ENCODE measurements at regions not wholly inside any gene's neighbourhood (a gene's known extent, or its start where the extent isn't known, plus 50 kb on each side); places are given as distances from the start of the nearest gene placed in this dataset.

- H3K36me3 ChIP-seq (ENCODE audit: control insufficient read depth, insufficient read depth, low read length) = no peaks in the 10 kb centered on the region
- no peak for TF ChIP-seq CTCF (IDR thresholded peaks at IDR 0.05; ENCODE audit: insufficient read depth, low read length, poor library complexity, severe bottlenecking)
Observed at GRCh38 chr2:228697456-228697855, 516.0 kb upstream of the SPHKAP start.

GRCh38 chr2:228690681-228691080 lies 509.2 kb upstream of the SPHKAP start:
- no peak for TF ChIP-seq CTCF (IDR thresholded peaks at IDR 0.05; ENCODE audit: insufficient read depth, low read length, poor library complexity, severe bottlenecking)
- Histone ChIP-seq H3K27me3 (replicated peaks; ENCODE audit: control insufficient read depth, insufficient read depth, low read length) (no peaks in the 10 kb centered on the region), H3K4me3 (replicated peaks; ENCODE audit: low read depth, low read length) (no peak overlapping the region), H3K36me3 (ENCODE audit: control insufficient read depth, insufficient read depth, low read length) (no peaks in the 10 kb centered on the region)
- DNase-seq (ENCODE audit: extremely low read depth, insufficient read length) = no peak

More at GRCh38 chr2:228697456-228697855, 516.0 kb upstream of the SPHKAP start:
- Histone ChIP-seq H3K27me3 (replicated peaks; ENCODE audit: control insufficient read depth, insufficient read depth, low read length) (no peaks in the 10 kb centered on the region), H3K4me3 (replicated peaks; ENCODE audit: low read depth, low read length) (no peak overlapping the region)
- no peak for DNase-seq (ENCODE audit: extremely low read depth, insufficient read length)

GRCh38 chr2:228689053-228689452 lies 507.6 kb upstream of the SPHKAP start:
- H3K4me3 ChIP-seq (replicated peaks; ENCODE audit: low read depth, low read length) = no peak overlapping the region
- no peak for TF ChIP-seq CTCF (IDR thresholded peaks at IDR 0.05; ENCODE audit: insufficient read depth, low read length, poor library complexity, severe bottlenecking)
- H3K36me3 ChIP-seq (ENCODE audit: control insufficient read depth, insufficient read depth, low read length) = no peaks in the 10 kb centered on the region
- no peaks in the 10 kb centered on the region for H3K27me3 ChIP-seq (replicated peaks; ENCODE audit: control insufficient read depth, insufficient read depth, low read length)
- no peak for DNase-seq (ENCODE audit: extremely low read depth, insufficient read length)

GRCh38 chr2:228688007-228688645 lies 506.6 kb upstream of the SPHKAP start:
- no peak for TF ChIP-seq CTCF (IDR thresholded peaks at IDR 0.05; ENCODE audit: insufficient read depth, low read length, poor library complexity, severe bottlenecking)
- Histone ChIP-seq H3K4me3 (replicated peaks; ENCODE audit: low read depth, low read length) (no peak overlapping the region), H3K36me3 (ENCODE audit: control insufficient read depth, insufficient read depth, low read length) (no peaks in the 10 kb centered on the region), H3K27me3 (replicated peaks; ENCODE audit: control insufficient read depth, insufficient read depth, low read length) (no peaks in the 10 kb centered on the region)
- DNase-seq (ENCODE audit: extremely low read depth, insufficient read length) = no peak

- Histone ChIP-seq H3K4me3 (replicated peaks; ENCODE audit: low read depth, low read length) (no peak overlapping the region), H3K27me3 (replicated peaks; ENCODE audit: control insufficient read depth, insufficient read depth, low read length) (no peaks in the 10 kb centered on the region), H3K36me3 (ENCODE audit: control insufficient read depth, insufficient read depth, low read length) (no peaks in the 10 kb centered on the region)
- no peak for DNase-seq (ENCODE audit: extremely low read depth, insufficient read length)
- no peak for TF ChIP-seq CTCF (IDR thresholded peaks at IDR 0.05; ENCODE audit: insufficient read depth, low read length, poor library complexity, severe bottlenecking)
Observed at GRCh38 chr2:228681979-228682378, 500.5 kb upstream of the SPHKAP start.

GRCh38 chr2:228681426-228681825 lies 499.9 kb upstream of the SPHKAP start:
- no peak for DNase-seq (ENCODE audit: extremely low read depth, insufficient read length)
- Histone ChIP-seq H3K4me3 (replicated peaks; ENCODE audit: low read depth, low read length) (no peak overlapping the region), H3K27me3 (replicated peaks; ENCODE audit: control insufficient read depth, insufficient read depth, low read length) (no peaks in the 10 kb centered on the region), H3K36me3 (ENCODE audit: control insufficient read depth, insufficient read depth, low read length) (no peaks in the 10 kb centered on the region)
- TF ChIP-seq CTCF (IDR thresholded peaks at IDR 0.05; ENCODE audit: insufficient read depth, low read length, poor library complexity, severe bottlenecking) = no peak

Data from GM06990 (cell line).